HG03095 (cell line): ENCODE measurements at regions not wholly inside any gene's neighbourhood (a gene's known extent, or its start where the extent isn't known, plus 50 kb on each side); places are given as distances from the start of the nearest gene placed in this dataset.

Experiments
- ATAC-seq: cut with Tn5 transposase; IDR thresholded peaks from one replicate; pipeline ENCODE4 v1.9.1; 2021; ENCODE audit warnings: moderate library complexity; ENCODE audit not compliant: unreplicated experiment

GRCh38 chr14:36035675-36036074, 140.8 kb downstream of the PTCSC3 start:
- no peak for ATAC-seq

- no peak for ATAC-seq
Measured at GRCh38 chr14:36028665-36029064, 147.9 kb downstream of the PTCSC3 start.

GRCh38 chr14:36028218-36028617, 148.3 kb downstream of the PTCSC3 start:
- no peak for ATAC-seq

GRCh38 chr14:36027354-36027753, 149.2 kb downstream of the PTCSC3 start:
- no peak for ATAC-seq

- no peak for ATAC-seq
Measured at GRCh38 chr14:36022765-36023410, 153.6 kb downstream of the PTCSC3 start.

- no peak for ATAC-seq
Measured at GRCh38 chr14:36021591-36022320, 154.8 kb downstream of the PTCSC3 start.

- no peak for ATAC-seq
Measured at GRCh38 chr14:36021030-36021422, 155.5 kb downstream of the PTCSC3 start.

GRCh38 chr14:36020120-36021029, 156.1 kb downstream of the PTCSC3 start:
- no peak for ATAC-seq

- ATAC-seq: no peak
Measured at GRCh38 chr14:36019126-36019525, 157.4 kb downstream of the PTCSC3 start.

GRCh38 chr14:36014236-36014635, 162.3 kb downstream of the PTCSC3 start:
- ATAC-seq: no peak

- ATAC-seq: no peak
Measured at GRCh38 chr14:36013483-36013882, 163.0 kb downstream of the PTCSC3 start.

- no peak for ATAC-seq
Measured at GRCh38 chr14:36012621-36013020, 163.9 kb downstream of the PTCSC3 start.

- no peak for ATAC-seq
Measured at GRCh38 chr14:36009643-36010042, 166.9 kb downstream of the PTCSC3 start.

- no peak for ATAC-seq
Measured at GRCh38 chr14:36006623-36007022, 169.9 kb downstream of the PTCSC3 start.

- no peak for ATAC-seq
Measured at GRCh38 chr14:36005670-36006069, 170.9 kb downstream of the PTCSC3 start.

GRCh38 chr14:36001936-36002335, 174.6 kb downstream of the PTCSC3 start:
- no peak for ATAC-seq

- no peak for ATAC-seq
Measured at GRCh38 chr14:35999294-35999693, 173.2 kb downstream of the BRMS1L start.

GRCh38 chr14:35998303-35998702, 172.2 kb downstream of the BRMS1L start:
- ATAC-seq: no peak

GRCh38 chr14:35993684-35993960, 167.5 kb downstream of the BRMS1L start:
- ATAC-seq: no peak

- ATAC-seq: no peak
Measured at GRCh38 chr14:35992816-35993683, 166.9 kb downstream of the BRMS1L start.

- no peak for ATAC-seq
Measured at GRCh38 chr14:35991356-35991755, 165.2 kb downstream of the BRMS1L start.
